Endothelial cell (in vitro differentiated cells): ENCODE measurements at regions not wholly inside any gene's neighbourhood (a gene's known extent, or its start where the extent isn't known, plus 50 kb on each side); places are given as distances from the start of the nearest gene placed in this dataset.
"Not testable (repeated sequence)": the region's sequence is repeated elsewhere in the genome, so short reads cannot be mapped to it uniquely, and the experiment has no call there.

Experiments used
- DNase-seq: peaks from one replicate; pipeline ENCODE4 v3.0.0; 2021; ENCODE audit warnings: low spot score
- H3K27ac Mint-ChIP-seq: one replicate; pipeline ENCODE4 v1.8.0; 2021; ENCODE audit warnings: mixed read lengths, inconsistent platforms; ENCODE audit not compliant: unreplicated experiment
- H3K27me3 Mint-ChIP-seq: one replicate; pipeline ENCODE4 v1.8.0; 2021; ENCODE audit warnings: mild to moderate bottlenecking, moderate library complexity, mixed read lengths, inconsistent platforms; ENCODE audit not compliant: unreplicated experiment
- H3K36me3 Mint-ChIP-seq: one replicate; pipeline ENCODE4 v1.8.0; 2021; ENCODE audit warnings: mild to moderate bottlenecking, low read depth, mixed read lengths, inconsistent platforms; ENCODE audit not compliant: unreplicated experiment
- H3K4me1 Mint-ChIP-seq: one replicate; pipeline ENCODE4 v1.8.0; 2021; ENCODE audit warnings: mild to moderate bottlenecking, mixed read lengths, inconsistent platforms; ENCODE audit not compliant: unreplicated experiment
- H3K4me3 Mint-ChIP-seq: one replicate; pipeline ENCODE4 v1.8.0; 2021; ENCODE audit warnings: mild to moderate bottlenecking, mixed read lengths, inconsistent platforms; ENCODE audit not compliant: unreplicated experiment
- H3K9me3 Mint-ChIP-seq: one replicate; pipeline ENCODE4 v1.8.0; 2021; ENCODE audit warnings: mixed read lengths, inconsistent platforms; ENCODE audit not compliant: unreplicated experiment
- CTCF ChIP-seq: fragments of 200-600 bp; sonication (generic); IDR thresholded peaks from one replicate; pipeline ENCODE4 v1.5.0; 2021; ENCODE audit warnings: antibody characterized with exemption; ENCODE audit not compliant: unreplicated experiment

GRCh38 chr2:87341601-87342014, 320.0 kb upstream of the PLGLB1 start:
- not testable (repeated sequence) for H3K36me3 Mint-ChIP-seq, H3K4me3 Mint-ChIP-seq, H3K27me3 Mint-ChIP-seq, H3K9me3 Mint-ChIP-seq, H3K27ac Mint-ChIP-seq, H3K4me1 Mint-ChIP-seq
- DNase-seq: peak; percentile 75
- TF ChIP-seq CTCF: peak; percentile 63

GRCh38 chr2:87342175-87342574, 320.5 kb upstream of the PLGLB1 start:
- not testable (repeated sequence) for H3K27me3 Mint-ChIP-seq, H3K4me3 Mint-ChIP-seq, H3K9me3 Mint-ChIP-seq, H3K36me3 Mint-ChIP-seq, H3K27ac Mint-ChIP-seq, DNase-seq, H3K4me1 Mint-ChIP-seq

GRCh38 chr2:87343347-87343746, 321.7 kb upstream of the PLGLB1 start:
- not testable (repeated sequence) for H3K27me3 Mint-ChIP-seq, H3K4me3 Mint-ChIP-seq, H3K27ac Mint-ChIP-seq, H3K9me3 Mint-ChIP-seq, H3K4me1 Mint-ChIP-seq, H3K36me3 Mint-ChIP-seq
- DNase-seq: peak; percentile 22

- H3K27me3 Mint-ChIP-seq: not testable (repeated sequence)
These were observed 323.6 kb upstream of the PLGLB1 start for GRCh38 chr2:87345283-87345682.

GRCh38 chr2:87348556-87348955, 326.9 kb upstream of the PLGLB1 start:
- not testable (repeated sequence) for H3K4me1 Mint-ChIP-seq, H3K9me3 Mint-ChIP-seq, H3K36me3 Mint-ChIP-seq, H3K27ac Mint-ChIP-seq, H3K4me3 Mint-ChIP-seq, DNase-seq, H3K27me3 Mint-ChIP-seq

More at GRCh38 chr2:87345283-87345682, 323.6 kb upstream of the PLGLB1 start:
- DNase-seq, H3K4me1 Mint-ChIP-seq, H3K36me3 Mint-ChIP-seq, H3K9me3 Mint-ChIP-seq, H3K27ac Mint-ChIP-seq, H3K4me3 Mint-ChIP-seq: not testable (repeated sequence)

- not testable (repeated sequence) for H3K4me3 Mint-ChIP-seq, H3K4me1 Mint-ChIP-seq, DNase-seq, H3K27ac Mint-ChIP-seq, H3K27me3 Mint-ChIP-seq, H3K36me3 Mint-ChIP-seq, H3K9me3 Mint-ChIP-seq
These were observed 327.4 kb upstream of the PLGLB1 start for GRCh38 chr2:87349006-87349405.

GRCh38 chr2:87352178-87352934, 330.7 kb upstream of the PLGLB1 start:
- not testable (repeated sequence) for H3K27ac Mint-ChIP-seq, H3K4me3 Mint-ChIP-seq, DNase-seq, H3K9me3 Mint-ChIP-seq, H3K27me3 Mint-ChIP-seq, H3K36me3 Mint-ChIP-seq, H3K4me1 Mint-ChIP-seq

GRCh38 chr2:87353408-87353807, 331.8 kb upstream of the PLGLB1 start:
- H3K36me3 Mint-ChIP-seq, H3K27ac Mint-ChIP-seq, DNase-seq, H3K4me3 Mint-ChIP-seq, H3K27me3 Mint-ChIP-seq, H3K4me1 Mint-ChIP-seq, H3K9me3 Mint-ChIP-seq: not testable (repeated sequence)

- H3K4me3 Mint-ChIP-seq, H3K27ac Mint-ChIP-seq, H3K36me3 Mint-ChIP-seq, H3K4me1 Mint-ChIP-seq, H3K27me3 Mint-ChIP-seq, H3K9me3 Mint-ChIP-seq, DNase-seq: not testable (repeated sequence)
These were observed 332.5 kb upstream of the PLGLB1 start for GRCh38 chr2:87354102-87354501.

- H3K27me3 Mint-ChIP-seq, DNase-seq, H3K9me3 Mint-ChIP-seq, H3K36me3 Mint-ChIP-seq, H3K27ac Mint-ChIP-seq, H3K4me1 Mint-ChIP-seq, H3K4me3 Mint-ChIP-seq: not testable (repeated sequence)
These were observed 338.6 kb upstream of the PLGLB1 start for GRCh38 chr2:87360250-87360649.

- not testable (repeated sequence) for DNase-seq, H3K4me3 Mint-ChIP-seq, H3K27ac Mint-ChIP-seq, H3K4me1 Mint-ChIP-seq, H3K9me3 Mint-ChIP-seq, H3K27me3 Mint-ChIP-seq, H3K36me3 Mint-ChIP-seq
These were observed 339.3 kb upstream of the PLGLB1 start for GRCh38 chr2:87360927-87361326.

- not testable (repeated sequence) for DNase-seq, H3K27ac Mint-ChIP-seq, H3K4me1 Mint-ChIP-seq, H3K27me3 Mint-ChIP-seq, H3K4me3 Mint-ChIP-seq, H3K9me3 Mint-ChIP-seq, H3K36me3 Mint-ChIP-seq
These were observed 340.2 kb upstream of the PLGLB1 start for GRCh38 chr2:87361805-87362204.
